HG03442 (cell line): ENCODE measurements at regions not wholly inside any gene's neighbourhood (a gene's known extent, or its start where the extent isn't known, plus 50 kb on each side); places are given as distances from the start of the nearest gene placed in this dataset.
"Not testable (repeated sequence)": the region's sequence is repeated elsewhere in the genome, so short reads cannot be mapped to it uniquely, and the experiment has no call there.

Experiments
- ATAC-seq: cut with Tn5 transposase; IDR thresholded peaks from one replicate; pipeline ENCODE4 v1.9.1; 2021; ENCODE audit warnings: mild to moderate bottlenecking, moderate library complexity; ENCODE audit not compliant: unreplicated experiment

GRCh38 chr10:85421421-85421820, 945.2 kb downstream of the GRID1 start:
- no peak for ATAC-seq

DNA sequence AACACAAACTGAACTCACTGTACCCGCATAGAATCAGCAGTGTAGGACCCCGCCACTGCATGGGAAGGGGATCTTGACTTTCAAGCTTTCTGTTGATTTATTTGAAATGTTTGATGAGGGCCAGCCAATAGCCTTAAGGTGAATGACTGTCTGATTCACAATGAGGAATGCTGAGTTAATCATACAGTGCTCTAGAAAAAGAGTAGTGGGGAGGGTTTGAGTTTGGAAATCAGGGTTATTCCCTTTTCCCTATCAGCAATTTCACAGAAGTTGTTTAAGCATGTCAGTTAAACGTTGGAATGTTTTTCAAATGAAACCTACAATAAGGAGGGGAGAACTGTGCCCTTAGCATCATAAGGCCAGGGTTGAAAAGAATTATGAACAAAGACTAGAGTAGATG, 937.5 kb downstream of the GRID1 start:
- no peak for ATAC-seq

- ATAC-seq, result no peak
Observed at GRCh38 chr10:85430991-85431390, 935.6 kb downstream of the GRID1 start.

GRCh38 chr10:85433248-85433647, 933.3 kb downstream of the GRID1 start:
- ATAC-seq, result no peak

DNA sequence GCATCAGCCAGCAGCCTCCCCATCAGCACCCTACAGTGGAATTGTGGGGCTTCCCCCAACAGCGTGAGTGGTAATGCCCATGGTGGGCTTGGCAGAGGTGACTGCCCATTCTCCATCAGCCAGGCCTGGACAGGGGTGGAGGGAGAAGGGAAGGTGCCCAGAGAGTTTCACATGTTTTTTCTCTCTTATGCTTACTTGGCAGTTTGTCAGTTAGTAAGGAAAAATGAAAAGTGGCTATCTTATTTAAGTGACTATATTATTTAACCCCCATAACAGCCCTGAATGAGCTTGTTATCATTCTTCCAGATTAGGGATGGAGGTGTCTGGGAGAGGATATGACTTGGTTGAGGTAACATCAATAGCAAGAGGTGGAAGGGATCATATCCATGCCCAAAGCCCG, 921.7 kb downstream of the GRID1 start:
- no peak for ATAC-seq

DNA sequence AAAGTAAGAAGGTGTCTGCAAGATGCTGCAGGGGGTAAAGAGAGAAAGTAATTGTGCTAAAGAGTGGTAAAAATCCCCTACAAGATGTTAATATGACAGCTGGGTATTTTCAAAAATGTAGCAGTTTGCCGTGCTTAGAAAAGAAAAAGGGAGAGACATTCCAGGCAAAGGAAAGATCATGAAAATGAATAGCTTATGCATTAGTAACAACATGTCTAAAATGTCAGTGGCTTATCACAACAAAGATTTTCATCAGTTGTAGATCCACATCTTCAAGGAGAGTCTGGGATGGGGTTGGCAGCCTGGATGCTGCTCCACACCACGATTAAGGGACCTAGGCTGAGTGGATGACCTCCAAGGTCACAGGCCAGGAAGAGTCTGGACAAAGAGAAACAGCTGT, 920.9 kb downstream of the GRID1 start:
- no peak for ATAC-seq

- no peak for ATAC-seq
Observed at GRCh38 chr10:85446827-85447226, 919.8 kb downstream of the GRID1 start.

DNA sequence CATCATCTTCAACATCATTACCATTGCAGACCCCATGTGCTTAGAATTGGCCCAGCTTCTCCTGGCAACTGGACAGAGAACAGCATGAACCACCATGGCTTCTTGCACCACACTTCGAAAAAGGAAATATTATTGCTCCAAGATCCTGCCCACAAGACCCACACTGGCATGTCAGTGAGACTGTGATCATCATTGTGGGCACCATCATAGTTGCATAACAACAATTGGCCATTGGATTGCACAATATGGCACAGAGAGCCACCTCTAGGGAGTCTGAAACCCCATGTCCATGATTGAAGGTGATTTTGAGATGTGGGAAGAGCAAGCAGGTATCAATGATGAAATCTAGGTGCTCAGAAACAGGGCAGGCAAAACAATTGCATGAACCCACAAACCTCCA, 918.9 kb downstream of the GRID1 start:
- ATAC-seq, result no peak

DNA sequence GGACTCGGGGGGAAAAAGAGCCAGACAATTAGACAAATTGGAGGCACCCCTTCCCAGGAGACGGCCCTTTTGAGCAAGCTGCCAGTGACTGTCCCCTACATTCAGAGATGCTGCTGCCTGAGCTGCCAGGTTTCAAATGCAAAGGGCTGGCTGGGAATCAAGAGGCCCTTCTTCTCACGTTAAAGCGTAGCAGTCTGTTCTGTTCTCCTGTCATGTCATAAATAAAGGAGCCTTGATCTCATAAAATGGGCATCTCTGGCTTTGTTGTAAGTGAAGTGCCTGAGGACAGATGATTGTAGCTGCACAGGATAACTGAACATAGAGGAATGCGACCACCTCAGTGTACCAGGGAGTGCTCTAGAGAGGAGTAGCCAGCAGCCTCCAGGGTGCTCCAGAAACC, 917.9 kb downstream of the GRID1 start:
- no peak for ATAC-seq

- ATAC-seq, result no peak
Observed at GRCh38 chr10:85454386-85454785, 912.2 kb downstream of the GRID1 start.

DNA sequence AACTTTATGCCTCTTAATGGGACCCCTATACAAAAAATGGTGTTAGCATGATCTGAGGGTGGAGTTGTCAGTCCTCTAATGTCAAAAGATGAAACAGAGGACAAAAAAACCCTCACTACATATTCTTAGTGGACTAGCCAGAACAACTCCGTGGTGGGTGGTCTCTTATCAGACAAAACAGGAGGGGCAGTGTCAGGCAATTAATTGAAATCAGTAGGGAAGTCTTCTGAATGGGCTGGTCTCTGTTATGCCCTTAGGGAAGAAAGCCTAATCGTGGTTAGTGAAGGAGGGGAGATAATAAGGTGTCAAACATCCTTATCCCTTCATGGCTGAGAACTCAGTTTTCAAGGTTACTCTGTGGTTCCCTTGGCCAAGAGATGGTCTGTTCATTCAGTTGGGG, 909.4 kb downstream of the GRID1 start:
- no peak for ATAC-seq

GRCh38 chr10:85458324-85458723, 908.3 kb downstream of the GRID1 start:
- no peak for ATAC-seq

DNA sequence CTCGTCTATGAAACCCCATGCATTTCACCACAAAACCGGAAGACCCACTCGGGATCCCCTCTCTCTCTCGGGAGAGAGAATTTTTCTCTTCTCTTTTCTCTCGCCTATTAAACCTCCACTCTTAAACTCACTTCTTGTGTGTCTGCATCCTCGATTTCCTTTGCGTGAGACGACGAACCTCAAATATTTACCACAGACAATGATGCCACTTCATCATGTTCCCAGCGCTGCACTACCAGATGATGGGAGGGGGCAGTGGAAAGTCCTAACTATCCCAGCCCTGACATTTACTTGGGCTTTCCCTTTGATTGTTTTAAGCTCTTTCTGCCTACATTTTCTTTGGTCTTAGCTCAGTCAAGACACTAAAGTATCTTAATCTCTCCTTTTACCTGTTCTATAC, 906.7 kb downstream of the GRID1 start:
- no peak for ATAC-seq

GRCh38 chr10:85464336-85464735, 902.3 kb downstream of the GRID1 start:
- no peak for ATAC-seq

- no peak for ATAC-seq
Observed at GRCh38 chr10:85477979-85478378, 888.6 kb downstream of the GRID1 start.

DNA sequence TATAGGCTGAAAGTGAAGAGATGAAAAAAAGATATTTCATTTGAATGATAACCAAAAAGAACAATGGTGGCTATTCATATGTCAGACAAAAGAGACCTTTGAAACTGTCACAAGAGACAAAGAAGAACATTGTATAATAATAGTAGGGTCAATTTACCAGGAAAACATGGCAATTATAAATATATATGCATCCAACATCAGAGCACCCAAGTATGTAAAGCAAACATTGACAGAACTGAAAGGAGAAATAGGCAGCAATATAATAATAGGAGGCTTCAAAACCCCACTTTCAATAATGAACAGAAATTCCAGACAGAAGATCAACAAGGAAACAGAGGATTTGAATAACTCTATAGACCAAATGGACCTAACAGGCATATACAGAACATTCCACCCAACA, 876.2 kb downstream of the GRID1 start:
- ATAC-seq, result no peak

DNA sequence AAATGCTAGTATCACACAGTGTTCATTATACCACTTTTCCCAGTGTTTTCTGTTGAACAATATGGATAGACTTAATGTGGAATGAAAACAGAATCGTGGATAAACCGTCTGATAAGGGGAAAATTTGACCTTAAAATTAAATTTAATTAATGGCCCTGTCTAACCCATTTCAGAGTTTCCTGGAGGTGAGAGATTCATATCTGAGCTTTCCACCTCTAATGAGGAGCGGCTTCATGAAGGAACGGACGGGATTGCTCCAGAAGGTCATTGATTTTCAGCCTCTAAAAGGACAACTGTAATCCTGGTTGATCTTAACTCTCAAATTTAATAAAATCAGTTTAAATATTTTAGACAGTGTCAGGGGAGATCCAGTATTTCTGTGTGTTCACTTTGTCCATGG, 874.9 kb downstream of the GRID1 start:
- ATAC-seq, result no peak

DNA sequence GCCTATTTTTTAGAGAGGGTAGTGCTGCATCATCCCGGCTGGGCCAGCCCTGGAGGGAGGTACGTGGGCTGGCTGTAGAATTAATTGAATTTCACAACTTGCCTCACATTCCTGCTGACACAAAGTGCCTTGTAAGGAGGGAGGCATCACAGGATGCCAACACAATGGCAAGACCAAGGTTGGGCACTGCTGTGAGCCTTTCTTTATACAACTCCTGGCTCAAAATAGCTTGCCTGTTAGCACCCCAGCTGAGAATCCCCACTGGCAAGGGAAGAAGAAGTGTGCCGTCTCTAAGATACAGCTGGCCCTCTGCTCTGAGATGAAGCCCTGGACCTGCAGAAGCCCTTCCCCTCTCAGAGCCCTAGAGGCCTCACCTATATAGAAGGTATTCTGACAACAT, 873.9 kb downstream of the GRID1 start:
- ATAC-seq, result no peak

DNA sequence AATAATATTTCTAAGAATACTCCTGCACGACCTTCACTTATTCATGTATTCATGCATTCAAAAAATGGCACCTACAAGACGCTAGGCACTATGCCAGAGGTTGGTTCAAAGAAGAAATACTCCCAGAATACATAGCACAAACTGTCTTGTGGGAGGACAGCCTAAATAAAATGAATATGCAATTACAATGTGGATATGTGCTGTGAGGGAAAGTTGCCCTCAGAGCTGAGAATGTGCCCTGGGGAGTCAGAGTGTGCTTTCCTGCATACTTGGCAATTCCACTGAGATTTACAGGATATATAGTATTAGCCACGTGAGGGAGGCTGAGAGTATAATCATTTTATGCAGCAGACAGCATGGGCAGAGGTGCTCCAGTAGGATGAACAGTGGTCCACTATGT, 872.9 kb downstream of the GRID1 start:
- no peak for ATAC-seq

DNA sequence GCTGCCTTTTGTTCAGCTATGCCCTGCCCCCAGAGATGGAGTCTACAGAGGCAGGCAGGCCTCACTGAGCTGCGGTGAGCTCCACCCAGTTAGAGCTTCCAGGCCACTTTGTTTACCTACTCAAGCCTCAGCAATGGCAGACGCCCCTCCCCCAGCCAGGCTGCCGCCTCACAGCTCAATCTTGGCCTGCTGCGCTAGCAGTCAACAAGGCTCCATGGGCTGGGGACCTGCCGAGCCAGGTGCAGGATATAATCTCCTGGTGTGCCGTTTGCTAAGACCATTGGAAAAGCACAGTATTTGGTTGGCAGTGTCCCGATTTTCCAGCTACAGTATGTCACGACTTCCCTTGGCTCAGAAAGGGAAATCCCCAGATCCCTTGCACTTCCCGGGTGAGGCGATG, 862.0 kb downstream of the GRID1 start:
- not testable (repeated sequence) for ATAC-seq

GRCh38 chr10:85508159-85508558, 858.4 kb downstream of the GRID1 start:
- no peak for ATAC-seq

- ATAC-seq, result no peak
Observed at GRCh38 chr10:85510682-85511081, 855.9 kb downstream of the GRID1 start.

DNA sequence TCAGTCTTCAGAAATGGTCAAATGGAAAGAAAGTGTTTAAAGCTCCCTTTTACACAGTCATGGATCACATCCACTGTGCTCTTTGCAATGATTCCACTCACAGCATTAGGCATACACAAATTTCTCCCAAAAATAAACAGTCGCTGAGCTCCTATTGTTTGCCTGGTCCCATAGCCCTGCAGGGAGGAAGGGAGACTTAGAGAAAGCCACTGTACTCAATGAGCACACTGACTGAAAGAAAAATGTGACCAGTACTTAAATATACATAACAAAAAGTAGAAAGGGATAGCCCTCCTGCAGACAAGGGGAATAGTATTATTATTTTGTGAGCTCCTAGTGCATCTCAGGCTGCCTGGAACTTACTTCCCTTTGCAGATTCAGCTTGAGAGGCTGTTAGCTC, 853.2 kb downstream of the GRID1 start:
- no peak for ATAC-seq

DNA sequence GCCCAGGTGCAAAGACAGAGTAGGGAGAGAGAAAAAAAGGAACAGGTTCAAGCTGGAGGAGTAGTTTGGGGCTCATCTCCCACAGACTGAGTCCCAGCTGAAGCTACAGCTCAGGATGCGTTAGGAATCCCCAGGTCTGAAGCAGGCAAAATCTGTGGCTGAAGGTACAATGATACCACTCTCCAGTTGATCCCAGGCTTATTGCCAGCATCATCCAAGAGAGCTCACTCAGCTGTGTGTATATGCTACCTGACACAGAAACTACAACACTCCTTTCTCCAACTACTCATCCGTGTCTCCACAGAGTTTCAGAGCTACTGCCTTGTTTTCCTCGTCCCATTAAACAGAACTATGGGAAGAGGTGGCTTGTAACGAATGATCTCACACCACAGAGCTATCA, 851.3 kb downstream of the GRID1 start:
- no peak for ATAC-seq
